SU-DHL-6 (cell line): ENCODE measurements at regions not wholly inside any gene's neighbourhood (a gene's known extent, or its start where the extent isn't known, plus 50 kb on each side); places are given as distances from the start of the nearest gene placed in this dataset.

Source experiments
- H2AFZ ChIP-seq: fragments of 200-600 bp; sonication (generic); 2 replicates; pipeline ENCODE4 v1.6.1; 2014; ENCODE audit warnings: low read depth, mild to moderate bottlenecking, moderate library complexity, mixed read lengths, antibody characterized with exemption, low read length; ENCODE audit not compliant: severe bottlenecking
- H3F3A ChIP-seq: fragments of 200-600 bp; shearing (Covaris generic); 2 replicates; pipeline ENCODE4 v1.6.0; 2016; ENCODE audit warnings: antibody characterized with exemption, mild to moderate bottlenecking; ENCODE audit not compliant: insufficient read depth
- H3K27ac ChIP-seq: fragments of 200-600 bp; sonication (generic); 2 replicates; pipeline ENCODE4 v1.5.1; 2016; ENCODE audit warnings: low read depth, mild to moderate bottlenecking, low read length, moderate library complexity, mixed read lengths
- H3K27me3 ChIP-seq: fragments of 200-600 bp; sonication (generic), shearing (Covaris generic); 2 replicates; pipeline ENCODE4 v1.6.0; 2014; ENCODE audit warnings: mild to moderate bottlenecking, low read length
- H3K36me3 ChIP-seq: fragments of 200-600 bp; sonication (generic); 2 replicates; pipeline ENCODE4 v1.6.1; 2014; ENCODE audit warnings: mild to moderate bottlenecking, low read length, mixed read lengths
- H3K4me2 ChIP-seq: fragments of 300-600, 200-600 bp; shearing (Covaris generic), sonication (generic); 2 replicates; pipeline ENCODE4 v1.6.0; 2014; ENCODE audit warnings: low read length, low read depth, mild to moderate bottlenecking; ENCODE audit not compliant: poor library complexity, severe bottlenecking
- H3K4me3 ChIP-seq: fragments of 200-600 bp; sonication (generic); 2 replicates; pipeline ENCODE4 v1.5.1; 2014; ENCODE audit warnings: antibody characterized with exemption, low read length, mild to moderate bottlenecking, mixed read lengths; ENCODE audit not compliant: insufficient read depth, poor library complexity, severe bottlenecking
- H3K79me2 ChIP-seq: fragments of 200-600 bp; sonication (generic); 2 replicates; pipeline ENCODE4 v1.6.1; 2014; ENCODE audit warnings: mild to moderate bottlenecking, low read length, moderate library complexity; ENCODE audit not compliant: insufficient read depth
- H3K9ac ChIP-seq: fragments of 200-600 bp; sonication (generic); 2 replicates; pipeline ENCODE4 v1.7.0; 2014; ENCODE audit warnings: mild to moderate bottlenecking, low read length
- H3K9me2 ChIP-seq: fragments of 200-600 bp; sonication (generic); replicated peaks from 2 replicates; pipeline ENCODE4 v1.6.1; 2014; ENCODE audit warnings: low read length; ENCODE audit not compliant: insufficient read depth
- H3K9me3 ChIP-seq: fragments of 200-600 bp; sonication (generic); 2 replicates; pipeline ENCODE4 v1.6.1; 2014; ENCODE audit warnings: low read length, mixed read lengths; ENCODE audit not compliant: insufficient read depth
- H4K20me1 ChIP-seq: fragments of 200-600 bp; sonication (generic); 2 replicates; pipeline ENCODE4 v1.6.1; 2014; ENCODE audit warnings: low read depth, mild to moderate bottlenecking, antibody characterized with exemption, low read length, moderate library complexity, mixed read lengths
- EZH2phosphoT487 ChIP-seq: fragments of 200-600 bp; sonication (generic), shearing (Covaris generic); conservative IDR thresholded peaks from 2 replicates; pipeline ENCODE4 v1.6.1; 2018; ENCODE audit warnings: mild to moderate bottlenecking, antibody characterized with exemption, low read length, moderate library complexity, mixed read lengths
- TF ChIP-seq, protein P1 (sequence below): fragments of 200-600 bp; sonication (generic); IDR thresholded peaks from one replicate; pipeline ENCODE4 v1.5.1; 2017; ENCODE audit warnings: antibody characterized with exemption, mild to moderate bottlenecking, low read length, moderate library complexity; ENCODE audit not compliant: insufficient read depth, poor library complexity, severe bottlenecking

GRCh38 chr2:19026261-19026660, 332.2 kb downstream of the OSR1 start:
- Histone ChIP-seq H3K79me2 (no peaks in the 10 kb centered on the region), H2AFZ (no peak overlapping the region), H3K4me2 (no peak overlapping the region), H3K36me3 (no peaks in the 10 kb centered on the region), H3K9ac (no peak overlapping the region), H3K27ac (no peak overlapping the region), H3K4me3 (no peak overlapping the region), H3K9me2 (no peaks in the 10 kb centered on the region), H4K20me1 (no peaks in the 10 kb centered on the region), H3F3A (no peaks in the 10 kb centered on the region), H3K27me3 (no peaks in the 10 kb centered on the region), H3K9me3 (no peaks in the 10 kb centered on the region)
- TF ChIP-seq, protein P1, sequence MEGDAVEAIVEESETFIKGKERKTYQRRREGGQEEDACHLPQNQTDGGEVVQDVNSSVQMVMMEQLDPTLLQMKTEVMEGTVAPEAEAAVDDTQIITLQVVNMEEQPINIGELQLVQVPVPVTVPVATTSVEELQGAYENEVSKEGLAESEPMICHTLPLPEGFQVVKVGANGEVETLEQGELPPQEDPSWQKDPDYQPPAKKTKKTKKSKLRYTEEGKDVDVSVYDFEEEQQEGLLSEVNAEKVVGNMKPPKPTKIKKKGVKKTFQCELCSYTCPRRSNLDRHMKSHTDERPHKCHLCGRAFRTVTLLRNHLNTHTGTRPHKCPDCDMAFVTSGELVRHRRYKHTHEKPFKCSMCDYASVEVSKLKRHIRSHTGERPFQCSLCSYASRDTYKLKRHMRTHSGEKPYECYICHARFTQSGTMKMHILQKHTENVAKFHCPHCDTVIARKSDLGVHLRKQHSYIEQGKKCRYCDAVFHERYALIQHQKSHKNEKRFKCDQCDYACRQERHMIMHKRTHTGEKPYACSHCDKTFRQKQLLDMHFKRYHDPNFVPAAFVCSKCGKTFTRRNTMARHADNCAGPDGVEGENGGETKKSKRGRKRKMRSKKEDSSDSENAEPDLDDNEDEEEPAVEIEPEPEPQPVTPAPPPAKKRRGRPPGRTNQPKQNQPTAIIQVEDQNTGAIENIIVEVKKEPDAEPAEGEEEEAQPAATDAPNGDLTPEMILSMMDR: no peak
- no peak for TF ChIP-seq EZH2phosphoT487

DNA sequence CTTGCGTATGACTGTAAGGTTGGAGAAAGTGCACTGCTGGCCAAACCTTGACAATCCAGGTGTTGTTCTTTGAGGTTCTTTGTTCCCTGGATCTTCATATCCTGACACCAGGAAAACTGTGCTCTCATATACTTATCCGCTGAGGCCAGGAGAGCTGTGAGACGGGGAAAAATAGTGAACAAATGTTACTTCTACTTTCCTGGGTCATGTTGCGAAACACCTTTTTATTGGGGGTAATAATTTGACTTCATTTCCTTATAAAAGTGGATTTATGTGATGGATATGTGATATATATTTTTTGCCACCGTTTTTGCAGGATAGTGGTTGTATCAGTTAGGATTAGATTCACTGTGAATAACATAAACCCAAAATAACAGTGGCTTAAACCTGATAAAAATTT, 336.1 kb downstream of the OSR1 start:
- H2AFZ ChIP-seq: no peak overlapping the region
- no peak overlapping the region for H3K4me3 ChIP-seq
- H3K4me2 ChIP-seq: no peak overlapping the region
- no peaks in the 10 kb centered on the region for H3K27me3 ChIP-seq
- H3K79me2 ChIP-seq: no peaks in the 10 kb centered on the region
- H3F3A ChIP-seq: no peaks in the 10 kb centered on the region
- no peaks in the 10 kb centered on the region for H4K20me1 ChIP-seq
- no peak overlapping the region for H3K27ac ChIP-seq
- no peak overlapping the region for H3K9ac ChIP-seq
- no peaks in the 10 kb centered on the region for H3K9me3 ChIP-seq
- H3K9me2 ChIP-seq: no peaks in the 10 kb centered on the region
- TF ChIP-seq EZH2phosphoT487: no peak
- TF ChIP-seq, protein P1: no peak
- H3K36me3 ChIP-seq: no peaks in the 10 kb centered on the region

- Histone ChIP-seq H3K27ac (no peak overlapping the region), H3K9me2 (no peaks in the 10 kb centered on the region), H3F3A (no peaks in the 10 kb centered on the region), H3K79me2 (no peaks in the 10 kb centered on the region), H3K9me3 (no peaks in the 10 kb centered on the region), H3K27me3 (no peaks in the 10 kb centered on the region), H3K4me2 (no peak overlapping the region), H2AFZ (no peak overlapping the region), H3K4me3 (no peak overlapping the region), H3K36me3 (no peaks in the 10 kb centered on the region), H4K20me1 (no peaks in the 10 kb centered on the region), H3K9ac (no peak overlapping the region)
- TF ChIP-seq, protein P1: no peak
- no peak for TF ChIP-seq EZH2phosphoT487
Measured at GRCh38 chr2:19021721-19022120, 336.7 kb downstream of the OSR1 start.

- Histone ChIP-seq H3K4me2 (no peak overlapping the region), H3K27ac (no peak overlapping the region), H2AFZ (no peak overlapping the region), H3F3A (no peaks in the 10 kb centered on the region), H3K79me2 (no peaks in the 10 kb centered on the region), H4K20me1 (no peaks in the 10 kb centered on the region), H3K4me3 (no peak overlapping the region), H3K36me3 (no peaks in the 10 kb centered on the region), H3K9me3 (no peaks in the 10 kb centered on the region), H3K9ac (no peak overlapping the region), H3K27me3 (no peaks in the 10 kb centered on the region), H3K9me2 (no peaks in the 10 kb centered on the region)
- TF ChIP-seq EZH2phosphoT487: no peak
- TF ChIP-seq, protein P1: no peak
Measured at GRCh38 chr2:19021100-19021476, 337.3 kb downstream of the OSR1 start.
